Activated naive CD8-positive, alpha-beta T cell treated with anti-CD3 and anti-CD28 coated beads for 36 hours (primary cell): ENCODE measurements at regions not wholly inside any gene's neighbourhood (a gene's known extent, or its start where the extent isn't known, plus 50 kb on each side); places are given as distances from the start of the nearest gene placed in this dataset.

Source experiments
- DNase-seq: peaks from one replicate; pipeline ENCODE4 v3.0.0; 2021
- H3K27ac Mint-ChIP-seq: one replicate; pipeline ENCODE4 v1.8.0; 2022; ENCODE audit warnings: mild to moderate bottlenecking, moderate library complexity, mixed read lengths
- H3K27me3 Mint-ChIP-seq: one replicate; pipeline ENCODE4 v1.8.0; 2022; ENCODE audit warnings: mild to moderate bottlenecking, mixed read lengths
- H3K36me3 Mint-ChIP-seq: one replicate; pipeline ENCODE4 v1.8.0; 2021; ENCODE audit warnings: mild to moderate bottlenecking, mixed read lengths
- H3K4me1 Mint-ChIP-seq: one replicate; pipeline ENCODE4 v1.8.0; 2021; ENCODE audit warnings: mixed read lengths
- H3K4me3 Mint-ChIP-seq: one replicate; pipeline ENCODE4 v1.8.0; 2022; ENCODE audit warnings: mild to moderate bottlenecking, moderate library complexity, mixed read lengths
- H3K9me3 Mint-ChIP-seq: one replicate; pipeline ENCODE4 v1.8.0; 2022; ENCODE audit warnings: mixed read lengths

DNA sequence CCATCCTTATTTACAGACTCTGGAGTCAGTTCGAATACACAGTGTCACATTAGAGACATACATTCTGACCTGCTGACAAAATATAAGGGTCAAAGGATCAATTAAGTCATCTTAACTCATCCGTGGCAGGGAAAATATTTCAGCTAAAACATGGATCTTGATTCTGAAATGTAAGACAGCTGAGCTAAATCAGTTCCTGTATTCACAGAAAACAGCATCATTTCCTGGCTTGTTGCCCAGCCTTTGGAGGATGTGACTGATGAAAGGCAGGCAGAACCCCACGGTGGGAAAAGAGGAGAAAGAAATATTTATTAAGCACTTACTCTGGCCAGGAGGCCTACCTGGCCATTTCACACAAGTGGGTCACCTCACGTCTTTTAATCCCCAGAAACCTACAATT lies 101.9 kb downstream of the GAS2L3 start:
- H3K27me3 Mint-ChIP-seq = peaks cover 7% of the 10 kb centered on the region
- no peak overlapping the region for H3K4me3 Mint-ChIP-seq
- no peak for DNase-seq
- H3K36me3 Mint-ChIP-seq = peaks cover 1% of the 10 kb centered on the region
- no peaks in the 10 kb centered on the region for H3K9me3 Mint-ChIP-seq
- no peaks in the 10 kb centered on the region for H3K4me1 Mint-ChIP-seq
- no peak overlapping the region for H3K27ac Mint-ChIP-seq

DNA sequence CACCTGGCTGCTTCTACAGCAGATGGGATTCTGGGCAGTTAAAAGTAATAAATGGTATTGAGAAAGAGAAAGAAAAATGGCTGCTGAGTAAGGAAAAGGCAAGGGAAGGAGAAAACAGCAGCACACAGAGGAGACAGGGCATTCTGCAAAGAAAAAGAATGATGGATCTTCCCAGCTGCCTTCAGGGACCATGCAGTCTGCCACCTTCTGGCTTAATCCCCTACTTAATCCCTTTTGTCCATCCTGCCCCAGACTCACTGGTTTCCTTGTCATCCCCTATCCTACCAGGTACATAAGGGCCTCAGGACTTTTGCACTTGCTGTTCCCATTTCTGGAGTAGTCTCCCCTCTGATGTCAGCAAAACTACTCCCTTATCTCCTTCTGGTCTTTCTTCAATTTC lies 107.6 kb downstream of the GAS2L3 start:
- Mint-ChIP-seq H3K27ac (no peak overlapping the region), H3K4me3 (no peak overlapping the region), H3K4me1 (no peaks in the 10 kb centered on the region), H3K9me3 (peaks cover 10% of the 10 kb centered on the region), H3K36me3 (peaks cover 3% of the 10 kb centered on the region), H3K27me3 (peaks cover 10% of the 10 kb centered on the region)
- DNase-seq = no peak

DNA sequence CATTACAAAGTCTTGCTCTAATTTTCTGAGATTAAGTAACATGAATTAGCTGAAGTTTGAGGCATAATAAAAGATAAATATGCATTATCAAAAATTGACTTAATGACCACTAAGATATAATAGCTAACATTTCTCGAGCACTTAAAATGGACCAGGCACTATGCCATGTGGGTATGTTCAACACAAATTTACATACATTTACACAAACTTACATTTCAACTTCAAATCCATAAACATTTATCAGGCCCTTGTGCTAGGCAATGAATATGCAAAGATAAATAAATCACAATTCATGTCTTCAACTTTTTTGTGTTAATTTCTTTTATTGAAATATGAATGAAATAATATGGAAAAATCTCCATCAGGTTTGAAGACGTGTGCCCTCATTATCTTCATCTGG lies 108.7 kb downstream of the GAS2L3 start:
- Mint-ChIP-seq H3K36me3 (peaks cover 3% of the 10 kb centered on the region), H3K4me1 (no peaks in the 10 kb centered on the region), H3K9me3 (peaks cover 12% of the 10 kb centered on the region), H3K27ac (no peak overlapping the region), H3K27me3 (peaks cover 10% of the 10 kb centered on the region), H3K4me3 (no peak overlapping the region)
- DNase-seq = no peak

GRCh38 chr12:100687686-100688085 lies 106.9 kb upstream of the ANO4 start:
- Mint-ChIP-seq H3K9me3 (peaks cover 12% of the 10 kb centered on the region), H3K27me3 (no peaks in the 10 kb centered on the region), H3K27ac (no peak overlapping the region), H3K4me1 (no peaks in the 10 kb centered on the region), H3K4me3 (no peak overlapping the region), H3K36me3 (peaks cover 2% of the 10 kb centered on the region)
- no peak for DNase-seq

DNA sequence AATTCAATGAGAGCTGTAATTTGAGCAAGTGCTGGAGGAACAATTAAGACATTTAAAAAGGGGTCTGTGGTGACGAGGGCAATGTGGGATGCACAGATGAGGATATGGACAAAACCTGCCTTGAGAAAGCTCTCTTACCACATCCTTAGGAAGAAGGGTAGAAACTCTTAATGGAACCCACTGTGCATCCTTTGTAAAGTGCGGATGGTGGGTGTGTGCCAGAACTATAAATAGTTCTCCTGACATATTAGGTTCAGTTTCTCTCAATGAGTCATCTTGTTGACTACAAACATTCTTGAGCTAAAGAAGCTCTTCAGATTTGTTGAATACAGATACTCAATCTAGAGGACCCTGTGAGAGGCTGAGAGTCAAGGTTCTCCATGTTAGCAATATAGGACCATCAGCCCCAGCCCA lies 106.1 kb upstream of the ANO4 start:
- H3K4me3 Mint-ChIP-seq = no peak overlapping the region
- H3K9me3 Mint-ChIP-seq = peaks cover 12% of the 10 kb centered on the region

DNA sequence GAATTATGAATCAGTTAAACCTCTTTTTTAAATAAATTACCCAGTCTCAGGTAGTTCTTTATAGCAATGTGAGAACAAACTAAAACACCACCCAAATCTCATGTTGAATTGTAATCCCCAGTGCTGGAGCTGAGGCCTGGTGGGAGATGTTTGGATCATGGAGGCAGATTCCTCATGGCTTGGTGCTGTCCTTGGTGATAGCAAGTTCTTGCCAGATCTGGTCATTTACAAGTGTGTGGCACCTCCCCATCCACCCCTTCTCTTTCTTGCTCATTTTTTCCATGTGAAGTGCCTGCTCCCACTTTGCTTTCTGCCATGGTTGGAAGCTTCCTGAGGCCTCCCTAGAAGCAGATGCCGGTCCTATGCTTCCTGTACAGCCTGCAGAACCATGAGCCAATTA lies 102.1 kb upstream of the ANO4 start:
- no peak overlapping the region for H3K27ac Mint-ChIP-seq
- no peaks in the 10 kb centered on the region for H3K36me3 Mint-ChIP-seq
- no peak overlapping the region for H3K4me3 Mint-ChIP-seq
- no peaks in the 10 kb centered on the region for H3K9me3 Mint-ChIP-seq
- no peaks in the 10 kb centered on the region for H3K4me1 Mint-ChIP-seq
- H3K27me3 Mint-ChIP-seq = peaks cover 20% of the 10 kb centered on the region
- no peak for DNase-seq

More for the DNA sequence above, 106.1 kb upstream of the ANO4 start:
- Mint-ChIP-seq H3K27me3 (no peaks in the 10 kb centered on the region), H3K4me1 (no peaks in the 10 kb centered on the region), H3K27ac (no peak overlapping the region), H3K36me3 (peaks cover 2% of the 10 kb centered on the region)
- DNase-seq = no peak

DNA sequence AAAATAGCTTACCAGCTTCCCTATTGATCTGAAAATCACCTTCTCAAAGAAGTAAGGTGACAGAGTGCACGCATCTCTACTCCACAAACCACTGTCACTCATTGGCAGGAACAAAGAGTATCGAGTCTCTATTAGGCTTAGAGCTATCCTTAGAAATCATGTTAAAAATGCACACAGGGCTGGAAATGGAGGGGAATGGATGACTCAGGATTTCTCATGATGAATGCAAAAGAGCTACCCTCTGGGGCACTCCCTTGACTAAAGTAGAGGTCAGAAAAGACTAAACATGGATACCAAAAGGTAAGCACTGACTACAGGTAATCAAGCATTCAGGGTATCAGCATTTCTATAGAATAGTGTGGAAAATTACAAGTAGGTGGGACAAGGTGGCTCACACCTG lies 96.1 kb upstream of the ANO4 start:
- H3K36me3 Mint-ChIP-seq = no peaks in the 10 kb centered on the region
- peaks cover 20% of the 10 kb centered on the region for H3K27me3 Mint-ChIP-seq
- no peak for DNase-seq
- no peaks in the 10 kb centered on the region for H3K4me1 Mint-ChIP-seq
- H3K27ac Mint-ChIP-seq = no peak overlapping the region
- H3K4me3 Mint-ChIP-seq = no peak overlapping the region
- no peaks in the 10 kb centered on the region for H3K9me3 Mint-ChIP-seq

- H3K27ac Mint-ChIP-seq = no peak overlapping the region
- peaks cover 13% of the 10 kb centered on the region for H3K27me3 Mint-ChIP-seq
- H3K4me1 Mint-ChIP-seq = no peaks in the 10 kb centered on the region
- H3K4me3 Mint-ChIP-seq = no peak overlapping the region
- no peaks in the 10 kb centered on the region for H3K9me3 Mint-ChIP-seq
- H3K36me3 Mint-ChIP-seq = no peaks in the 10 kb centered on the region
- no peak for DNase-seq
Measured at GRCh38 chr12:100699209-100699608, 95.4 kb upstream of the ANO4 start.

DNA sequence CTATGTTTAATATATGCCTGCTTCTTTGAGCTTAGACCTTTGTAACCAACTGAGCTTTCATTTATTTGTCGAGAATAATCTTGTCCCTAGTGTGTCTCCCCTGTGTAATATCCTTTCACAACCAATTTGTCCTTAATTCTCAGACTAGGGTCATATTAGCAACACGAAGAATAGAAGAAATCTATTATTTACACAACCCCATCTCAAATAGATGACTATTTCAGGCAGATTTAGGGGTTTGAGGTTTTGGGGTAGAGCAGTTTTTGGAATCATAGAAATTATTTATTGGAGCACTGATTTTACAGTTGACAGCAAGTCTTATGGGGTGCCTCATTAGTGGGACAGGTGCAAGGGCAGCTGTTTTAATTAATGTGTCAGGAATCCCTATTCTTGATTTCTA lies 91.2 kb upstream of the ANO4 start:
- H3K27me3 Mint-ChIP-seq = no peaks in the 10 kb centered on the region
- DNase-seq = no peak
- H3K4me3 Mint-ChIP-seq = no peak overlapping the region
- H3K27ac Mint-ChIP-seq = no peak overlapping the region
- no peaks in the 10 kb centered on the region for H3K36me3 Mint-ChIP-seq
- H3K9me3 Mint-ChIP-seq = peaks cover under 1% of the 10 kb centered on the region
- no peaks in the 10 kb centered on the region for H3K4me1 Mint-ChIP-seq

DNA sequence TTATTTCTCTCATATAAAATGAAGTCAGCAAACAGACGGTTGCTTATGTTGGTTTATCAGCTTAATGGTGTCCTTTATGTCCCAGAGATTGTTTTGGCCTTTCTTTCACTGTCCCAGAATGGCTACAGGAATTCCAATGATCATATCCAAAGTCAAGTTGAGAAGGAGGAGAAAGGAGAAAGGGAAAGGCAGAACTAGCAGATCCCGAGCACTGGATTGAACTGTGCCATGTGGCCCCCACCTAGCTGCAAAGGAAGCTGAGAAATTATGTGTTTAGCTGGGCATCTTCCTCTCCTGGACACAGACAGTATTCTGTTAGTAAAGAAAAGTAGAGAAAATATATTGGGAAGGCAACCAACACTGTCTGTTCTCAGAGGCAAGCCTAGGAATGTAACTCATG lies 90.7 kb upstream of the ANO4 start:
- Mint-ChIP-seq H3K9me3 (peaks cover 2% of the 10 kb centered on the region), H3K4me1 (no peaks in the 10 kb centered on the region), H3K27me3 (no peaks in the 10 kb centered on the region), H3K4me3 (no peak overlapping the region), H3K36me3 (no peaks in the 10 kb centered on the region), H3K27ac (no peak overlapping the region)
- DNase-seq = no peak

- Mint-ChIP-seq H3K4me1 (no peaks in the 10 kb centered on the region), H3K27me3 (peaks cover 8% of the 10 kb centered on the region), H3K9me3 (peaks cover 2% of the 10 kb centered on the region), H3K36me3 (no peaks in the 10 kb centered on the region), H3K27ac (no peak overlapping the region), H3K4me3 (no peak overlapping the region)
- no peak for DNase-seq
Measured at GRCh38 chr12:100706033-100706432, 88.5 kb upstream of the ANO4 start.

GRCh38 chr12:100708591-100708990 lies 86.0 kb upstream of the ANO4 start:
- DNase-seq = no peak
- peaks cover 8% of the 10 kb centered on the region for H3K27me3 Mint-ChIP-seq
- no peak overlapping the region for H3K27ac Mint-ChIP-seq

DNA sequence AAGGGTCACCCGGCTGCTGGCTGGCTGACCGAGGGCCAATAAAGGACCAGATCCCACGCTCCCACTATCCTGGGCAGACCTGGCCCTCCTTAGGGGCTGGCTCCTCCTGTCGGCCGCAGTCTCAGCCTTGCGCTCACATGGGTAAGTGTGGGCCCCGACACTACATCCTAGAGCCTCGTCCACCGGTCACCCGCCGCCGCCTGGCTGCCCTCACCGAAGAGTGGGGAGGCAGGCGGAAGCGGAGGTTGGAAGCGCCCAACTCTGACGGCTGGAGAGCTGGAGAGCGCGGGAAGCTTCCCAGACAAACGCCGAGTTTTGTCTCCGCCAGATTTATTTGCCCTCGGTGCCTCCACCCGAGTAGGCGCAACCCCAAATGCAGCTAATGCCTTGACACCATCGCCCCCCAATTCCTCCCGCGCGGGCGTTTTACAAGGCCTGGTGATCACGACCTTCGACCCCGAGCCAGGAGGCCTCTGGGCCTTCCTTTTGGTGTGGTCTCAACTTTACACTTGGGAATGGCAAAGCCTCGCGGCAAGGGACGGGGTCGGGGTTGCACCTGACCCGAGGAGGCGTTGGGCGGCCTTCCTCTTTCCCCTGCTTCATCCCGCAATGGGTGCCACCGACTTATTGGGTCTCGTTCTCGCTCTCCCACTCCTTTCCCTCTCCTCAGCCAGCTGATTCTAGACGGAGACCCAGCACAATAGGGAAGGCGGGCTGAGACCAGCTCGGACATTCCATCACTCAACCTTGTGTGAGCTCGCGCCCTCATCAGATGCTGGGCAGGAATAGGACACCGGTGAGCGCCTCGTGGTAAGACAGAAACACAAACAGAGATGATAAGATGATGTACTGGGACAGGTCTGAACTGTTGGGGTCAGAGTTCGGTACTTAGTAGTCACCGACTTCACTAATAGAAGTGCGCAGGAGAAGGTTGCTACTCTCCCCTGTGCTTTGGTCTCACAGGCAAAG lies 78.3 kb upstream of the ANO4 start:
- Mint-ChIP-seq H3K27ac (no peak overlapping the region), H3K36me3 (no peaks in the 10 kb centered on the region), H3K4me1 (no peaks in the 10 kb centered on the region), H3K9me3 (no peaks in the 10 kb centered on the region), H3K27me3 (peaks cover 48% of the 10 kb centered on the region), H3K4me3 (no peak overlapping the region)
- no peak for DNase-seq

More at GRCh38 chr12:100708591-100708990, 86.0 kb upstream of the ANO4 start:
- H3K4me1 Mint-ChIP-seq = no peaks in the 10 kb centered on the region
- H3K36me3 Mint-ChIP-seq = no peaks in the 10 kb centered on the region
- H3K4me3 Mint-ChIP-seq = no peak overlapping the region
- H3K9me3 Mint-ChIP-seq = peaks cover 2% of the 10 kb centered on the region

GRCh38 chr12:100716945-100717732 lies 77.4 kb upstream of the ANO4 start:
- DNase-seq = no peak
- no peaks in the 10 kb centered on the region for H3K4me1 Mint-ChIP-seq
- no peak overlapping the region for H3K27ac Mint-ChIP-seq
- H3K4me3 Mint-ChIP-seq = no peak overlapping the region
- no peaks in the 10 kb centered on the region for H3K9me3 Mint-ChIP-seq
- no peaks in the 10 kb centered on the region for H3K36me3 Mint-ChIP-seq
- peaks cover 50% of the 10 kb centered on the region for H3K27me3 Mint-ChIP-seq

DNA sequence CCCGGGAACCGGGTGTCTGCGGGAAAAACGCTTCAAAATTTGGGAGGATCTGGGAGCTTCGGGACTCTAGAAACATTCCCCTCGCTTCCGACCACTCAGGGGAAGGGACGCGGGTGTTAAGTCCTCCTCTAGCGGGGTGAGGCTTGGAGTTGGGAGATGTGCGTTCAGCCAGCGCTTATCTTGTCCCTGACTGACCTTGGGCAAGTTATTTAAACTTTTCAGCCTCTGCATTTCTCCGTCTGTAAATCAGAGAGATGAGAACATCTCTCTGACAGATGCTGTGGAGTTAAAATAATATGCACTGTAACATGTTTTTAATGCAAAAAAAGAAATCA lies 76.9 kb upstream of the ANO4 start:
- H3K4me3 Mint-ChIP-seq = no peak overlapping the region

More for the DNA sequence above, 76.9 kb upstream of the ANO4 start:
- Mint-ChIP-seq H3K27ac (no peak overlapping the region), H3K27me3 (peaks cover 50% of the 10 kb centered on the region), H3K9me3 (no peaks in the 10 kb centered on the region), H3K4me1 (no peaks in the 10 kb centered on the region), H3K36me3 (no peaks in the 10 kb centered on the region)
- DNase-seq = no peak
